Heart left ventricle (tissue), 16 donors: ENCODE measurements at regions not wholly inside any gene's neighbourhood (a gene's known extent, or its start where the extent isn't known, plus 50 kb on each side); places are given as distances from the start of the nearest gene placed in this dataset.

Source experiments
- ATAC-seq, 4 donors: fragments of 200-7000 bp; cut with Tn5 transposase; one replicate each; pipeline ENCODE4 v1.9.1; 2020 to 2022; ENCODE audit warnings: moderate library complexity in 4 of 4, mild to moderate bottlenecking in 3 of 4, moderate number of reproducible peaks in 1 of 4
- DNase-seq, 5 donors: peaks; one replicate each; pipeline ENCODE4 v3.0.0-alpha.2; 2020
- H3K27ac ChIP-seq, 12 donors: fragments of 200-600 bp; sonication (generic) in 4 of 12; one replicate each; pipeline versions ENCODE4 v1.5.0 to v1.8.0; 2016 to 2022; ENCODE audit warnings: mild to moderate bottlenecking in 2 of 12
- H3K27me3 ChIP-seq, 9 donors: fragments of 200-600 bp; sonication (generic) in 2 of 9; one replicate each; pipeline versions ENCODE4 v1.5.1 to v1.8.0; 2016 to 2022; ENCODE audit warnings: mild to moderate bottlenecking in 3 of 9
- H3K36me3 ChIP-seq, 9 donors: fragments of 200-600 bp; sonication (generic) in 2 of 9; one replicate each; pipeline versions ENCODE4 v1.5.0 to v1.8.0; 2018 to 2022; ENCODE audit warnings: mild to moderate bottlenecking in 2 of 9
- H3K4me1 ChIP-seq, 12 donors: fragments of 200-600 bp; sonication (generic) in 4 of 12; one replicate each; pipeline versions ENCODE4 v1.5.0 to v1.8.0; 2016 to 2022; ENCODE audit warnings: mild to moderate bottlenecking in 3 of 12
- H3K4me3 ChIP-seq, 12 donors: fragments of 200-600 bp; sonication (generic) in 4 of 12; one replicate each; pipeline versions ENCODE4 v1.5.0 to v1.8.0; 2017 to 2022; ENCODE audit warnings: mild to moderate bottlenecking in 9 of 12, moderate library complexity in 4 of 12
- H3K9me3 ChIP-seq, 12 donors: fragments of 200-600 bp; sonication (generic) in 4 of 12; one replicate each; pipeline versions ENCODE4 v1.5.0 to v1.8.0; 2016 to 2022; ENCODE audit warnings: mild to moderate bottlenecking in 1 of 12
- CTCF ChIP-seq, 12 donors: fragments of 200-600 bp; sonication (generic) in 4 of 12; IDR thresholded peaks; one replicate each; pipeline versions ENCODE4 v1.5.0 to v1.8.0; 2018 to 2022; ENCODE audit warnings: antibody characterized with exemption in 12 of 12, mild to moderate bottlenecking in 5 of 12
- POLR2A ChIP-seq, 2 donors: fragments of 450-650 bp; IDR thresholded peaks; one replicate each; pipeline ENCODE4 v1.6.1; 2017; ENCODE audit warnings: antibody characterized with exemption in 2 of 2, mild to moderate bottlenecking in 2 of 2, moderate library complexity in 2 of 2
- WGBS, 4 donors: extraction: QIAGEN DNeasy Blood & Tissue Kit in 2 of 4; methylation state at CpG; one replicate each; pipeline versions ENCODE4 v1.1.5 to v1.1.7; 2013 to 2018; 5-methylcytosine and 5-hydroxymethylcytosine counted together
- intact Hi-C, 10 donors: fragments of 100-400 bp; cut with DNase I; formaldehyde crosslinking; loops; one replicate each; pipeline versions ENCODE4 v1.11.1 to v1.14.2; 2022
- donor health status: ischemic (EF 13 %, LVEDD 7.1; RV severe dilation, severe dysfunction).
- donor health status: healthy with polysubstance abuse.
- donor health status: DM: no; HTN: yes; CAD: no.
- donor health status: DM: no; HTN: no; CAD: no.
- donor health status: ischemic (EF 25% LVEDD 6.9; RV normal size, moderate dysfunction).
- donor health status: ischemic (EF 25% LVEDD 5.7; RV mildly dilated, moderate dysfunction).
- donor health status: healthy.
- donor health status: DM: yes; HTN: yes; CAD: no.
- donor health status: ischemic (EF 35%, LVEDD 5.7; RV mildly dilated, moderate dysfunction).
- donor health status: nonischemic (EF 11% LVEDD 7.7; RV severe dilation, severe dysfunction).
- donor health status: DM: yes; HTN: yes; CAD: no.
- donor health status: PGD.
- donor health status: ischemic (EF 29% LVEDD 5.4; RV normal size, mild dysfunction).
- donor health status: nonischemic (EF 23%, LVEDD 6.1; RV moderate dilation, normal function).

- no peak for DNase-seq
- Histone ChIP-seq H3K27me3 (no peaks in the 10 kb centered on the region), H3K9me3 (no peaks in the 10 kb centered on the region), H3K36me3 (no peaks in the 10 kb centered on the region), H3K4me1 (peaks cover 0 to 7% (median 0%) of the 10 kb centered on the region in 12 donors), H3K27ac (no peak overlapping the region), H3K4me3 (no peak overlapping the region)
- WGBS, 4 donors: 83 to 85% (median 84%) methylated on average over 6 of the region's 6 CpGs
- TF ChIP-seq POLR2A (IDR thresholded peaks at IDR 0.05) (no peak), CTCF (IDR thresholded peaks at IDR 0.05) (no peak)
- intact Hi-C loops: no loop called here
- no peak for ATAC-seq
These were observed 241.7 kb upstream of the NEBL start for GRCh38 chr10:21138769-21139340.

GRCh38 chr10:21135023-21135931, 238.2 kb upstream of the NEBL start:
- intact Hi-C loops: no loop called here
- H3K4me3 ChIP-seq: no peak overlapping the region
- H3K9me3 ChIP-seq: no peaks in the 10 kb centered on the region
- DNase-seq: no peak
- WGBS, 4 donors: 62 to 75% (median 69%) methylated on average over 10 of the region's 10 CpGs
- H3K4me1 ChIP-seq: peaks cover 0 to 7% (median 0%) of the 10 kb centered on the region in 12 donors
- H3K27me3 ChIP-seq: no peaks in the 10 kb centered on the region
- ATAC-seq: no peak
- TF ChIP-seq POLR2A (IDR thresholded peaks at IDR 0.05) (no peak), CTCF (IDR thresholded peaks at IDR 0.05) (no peak)
- H3K36me3 ChIP-seq: no peaks in the 10 kb centered on the region
- H3K27ac ChIP-seq: no peak overlapping the region

- H3K4me1 ChIP-seq: peaks cover 0 to 7% (median 0%) of the 10 kb centered on the region in 12 donors
- no peak for TF ChIP-seq CTCF (IDR thresholded peaks at IDR 0.05)
- TF ChIP-seq POLR2A (IDR thresholded peaks at IDR 0.05): no peak
- intact Hi-C loops: no loop called here
- H3K4me3 ChIP-seq: no peak overlapping the region
- DNase-seq: no peak
- 85 to 89% (median 88%) methylated on average over 7 of the region's 7 CpGs for WGBS, 4 donors
- no peaks in the 10 kb centered on the region for H3K9me3 ChIP-seq
- no peak overlapping the region for H3K27ac ChIP-seq
- H3K27me3 ChIP-seq: no peaks in the 10 kb centered on the region
- no peak for ATAC-seq
- H3K36me3 ChIP-seq: no peaks in the 10 kb centered on the region
These were observed 237.5 kb upstream of the NEBL start for GRCh38 chr10:21134645-21135022.

GRCh38 chr10:21130683-21131442, 233.8 kb upstream of the NEBL start:
- intact Hi-C loops: no loop called here
- DNase-seq (no peak), ATAC-seq (no peak)
- Histone ChIP-seq H3K4me1 (peaks cover 0 to 7% (median 0%) of the 10 kb centered on the region in 12 donors), H3K27ac (no peak overlapping the region), H3K4me3 (no peak overlapping the region), H3K27me3 (no peaks in the 10 kb centered on the region), H3K9me3 (peaks cover 0 to 5% (median 0%) of the 10 kb centered on the region in 12 donors), H3K36me3 (no peaks in the 10 kb centered on the region)
- no peak for TF ChIP-seq POLR2A (IDR thresholded peaks at IDR 0.05)
- 79 to 83% (median 82%) methylated on average over 3 of the region's 3 CpGs for WGBS, 4 donors
